B cell (primary cell): ENCODE measurements at regions not wholly inside any gene's neighbourhood (a gene's known extent, or its start where the extent isn't known, plus 50 kb on each side); places are given as distances from the start of the nearest gene placed in this dataset.

Source experiments
- ATAC-seq: fragments of 200-7000 bp; cut with Tn5 transposase; one replicate; pipeline ENCODE4 v1.10.0; 2021; ENCODE audit warnings: low read depth, mild to moderate bottlenecking, moderate number of reproducible peaks, moderate library complexity
- CTCF ChIA-PET: fragments of 350-600 bp; sonication (Branson Sonifier 250); formaldehyde crosslinking; loops from one replicate; lab custom pipeline; 2021; ENCODE audit warnings: antibody characterized with exemption, inconsistent platforms; lab: Charles Lee
- POLR2A ChIA-PET: fragments of 350-600 bp; sonication (Branson Sonifier 250); formaldehyde crosslinking; loops from one replicate; lab custom pipeline; 2021; ENCODE audit warnings: antibody characterized with exemption; lab: Charles Lee
- DNase-seq: peaks from one replicate; pipeline ENCODE4 v3.0.0; 2013
- H2AFZ ChIP-seq: 2 replicates; pipeline ENCODE4 v1.6.1; 2012; ENCODE audit warnings: mild to moderate bottlenecking, low read depth, low read length; ENCODE audit not compliant: insufficient read depth, poor library complexity, severe bottlenecking
- H3K27ac ChIP-seq, 2 donors: 1 replicate in 1 of 2; 2 replicates in 1 of 2; pipeline ENCODE4 v1.5.1; 2012 to 2013; ENCODE audit warnings: low read length in 2 of 2, mild to moderate bottlenecking in 2 of 2, moderate library complexity in 1 of 2
- H3K27me3 ChIP-seq, 4 experiments: fragments of 200-600 bp in 1 of 4; sonication (generic) in 1 of 4; replicated peaks in 1 of 4; 1 replicate in 2 of 4; 2 replicates in 2 of 4; pipeline versions ENCODE4 v1.6.1 to v1.7.0; 2013 to 2016; ENCODE audit warnings: low read length in 3 of 4, mild to moderate bottlenecking in 2 of 4, mixed read lengths in 1 of 4, moderate library complexity in 1 of 4; ENCODE audit not compliant: insufficient read depth in 4 of 4, control insufficient read depth in 3 of 4; ENCODE audit errors: control extremely low read depth in 1 of 4
- H3K36me3 ChIP-seq, 2 experiments: replicated peaks in 1 of 2; 1 replicate in 1 of 2; 2 replicates in 1 of 2; pipeline versions ENCODE4 v1.6.1 to v1.7.1; 2013; ENCODE audit warnings: low read length in 1 of 2; ENCODE audit not compliant: insufficient read depth in 2 of 2, control insufficient read depth in 1 of 2; ENCODE audit errors: control extremely low read depth in 1 of 2, extremely low read depth in 1 of 2
- H3K4me1 ChIP-seq, 2 donors: fragments of 200-600 bp in 1 of 2; sonication (generic) in 1 of 2; 1 replicate in 1 of 2; 2 replicates in 1 of 2; pipeline versions ENCODE4 v1.5.1 to v1.6.1; 2013 to 2017; ENCODE audit warnings: low read length in 2 of 2; ENCODE audit not compliant: control insufficient read depth in 2 of 2, insufficient read depth in 2 of 2
- H3K4me2 ChIP-seq: replicated peaks from 2 replicates; pipeline ENCODE3; 2012; ENCODE audit warnings: mild to moderate bottlenecking, low read depth, low read length; ENCODE audit not compliant: poor library complexity, severe bottlenecking
- H3K4me3 ChIP-seq, 5 experiments: fragments of 200-600 bp in 1 of 5; sonication (generic) in 1 of 5; 1 replicate in 3 of 5; 2 replicates in 2 of 5; pipeline versions ENCODE4 v1.5.1 to v1.7.0; 2011 to 2016; ENCODE audit warnings: low read length in 4 of 5, mild to moderate bottlenecking in 4 of 5, low read depth in 2 of 5, control low read depth in 1 of 5, moderate library complexity in 1 of 5; ENCODE audit not compliant: insufficient read depth in 1 of 5; ENCODE audit errors: control extremely low read depth in 1 of 5, extremely low read depth in 1 of 5
- H3K79me2 ChIP-seq: fragments of 200-600 bp; sonication (generic); one replicate; pipeline ENCODE4 v1.6.0; 2016; ENCODE audit warnings: low read length; ENCODE audit not compliant: control insufficient read depth, insufficient read depth
- H3K9ac ChIP-seq: fragments of 200-600 bp; sonication (generic); 2 replicates; pipeline ENCODE4 v1.6.1; 2017; ENCODE audit warnings: mild to moderate bottlenecking, low read length, moderate library complexity
- H3K9me3 ChIP-seq, 3 donors: one replicate each; pipeline versions ENCODE4 v1.6.1 to v1.7.1; 2013; ENCODE audit warnings: low read length in 2 of 3; ENCODE audit not compliant: control insufficient read depth in 2 of 3, insufficient read depth in 1 of 3; ENCODE audit errors: control extremely low read depth in 1 of 3
- H4K20me1 ChIP-seq: 2 replicates; pipeline ENCODE4 v1.6.0; 2012; ENCODE audit warnings: mild to moderate bottlenecking, low read length; ENCODE audit not compliant: insufficient read depth, control insufficient read depth, poor library complexity, severe bottlenecking
- H3K27ac Mint-ChIP-seq: one replicate; pipeline ENCODE4 v1.8.0; 2021; ENCODE audit warnings: mixed read lengths
- H3K27me3 Mint-ChIP-seq: one replicate; pipeline ENCODE4 v1.8.0; 2021; ENCODE audit warnings: mixed read lengths
- H3K4me1 Mint-ChIP-seq: one replicate; pipeline ENCODE4 v1.8.0; 2021; ENCODE audit warnings: mixed read lengths
- H3K4me3 Mint-ChIP-seq: one replicate; pipeline ENCODE4 v1.8.0; 2021; ENCODE audit warnings: mixed read lengths
- H3K9me3 Mint-ChIP-seq: one replicate; pipeline ENCODE4 v1.8.0; 2022; ENCODE audit warnings: mixed read lengths; ENCODE audit not compliant: insufficient read depth
- CTCF ChIP-seq: fragments of 200-600 bp; IDR thresholded peaks from one replicate; pipeline ENCODE4 v1.8.0; 2022; ENCODE audit warnings: antibody characterized with exemption, mild to moderate bottlenecking
- EZH2 ChIP-seq: IDR thresholded peaks from 2 replicates; pipeline ENCODE4 v1.6.1; 2012; ENCODE audit warnings: borderline replicate concordance, low read depth, mild to moderate bottlenecking, moderate library complexity, low read length; ENCODE audit not compliant: insufficient read depth, poor library complexity, severe bottlenecking
- WGBS: methylation state at CpG from one replicate; pipeline ENCODE4 v1.1.5; 2013; ENCODE audit warnings: missing lambda C conversion rate; ENCODE audit not compliant: insufficient coverage; 5-methylcytosine and 5-hydroxymethylcytosine counted together
- intact Hi-C: fragments of 100-400 bp; cut with micrococcal nuclease; formaldehyde crosslinking; loops from one replicate; pipeline ENCODE4 v1.10.0; 2022

- no CpG with 5 or more reads among the region's 1 CpG for WGBS
- Histone ChIP-seq H4K20me1 (no peaks in the 10 kb centered on the region), H3K27me3 (no peaks in the 10 kb centered on the region), H3K9ac (no peak overlapping the region), H3K9me3 (peaks cover 0 to 2% (median 1%) of the 10 kb centered on the region in 3 donors), H3K4me1 (no peaks in the 10 kb centered on the region), H3K4me3 (no peak overlapping the region), H2AFZ (no peak overlapping the region), H3K79me2 (no peaks in the 10 kb centered on the region), H3K36me3 (no peaks in the 10 kb centered on the region), H3K27ac (no peak overlapping the region), H3K4me2 (no peak overlapping the region)
- POLR2A ChIA-PET, result no interaction called here
- H3K27ac Mint-ChIP-seq, result no peak overlapping the region
- no peaks in the 10 kb centered on the region for H3K9me3 Mint-ChIP-seq
- intact Hi-C loops, result no loop called here
- CTCF ChIA-PET, result no interaction called here
- no peak overlapping the region for H3K4me3 Mint-ChIP-seq
- TF ChIP-seq EZH2 (no peak), CTCF (no peak)
- ATAC-seq (no peak), DNase-seq (no peak)
- no peaks in the 10 kb centered on the region for H3K27me3 Mint-ChIP-seq
- no peaks in the 10 kb centered on the region for H3K4me1 Mint-ChIP-seq
Measured at GRCh38 chr18:41038071-41038470, 917.0 kb upstream of the PIK3C3 start.

- Histone ChIP-seq H3K4me1 (no peaks in the 10 kb centered on the region), H3K36me3 (no peaks in the 10 kb centered on the region), H3K9ac (no peak overlapping the region), H3K27me3 (no peaks in the 10 kb centered on the region), H3K79me2 (no peaks in the 10 kb centered on the region), H3K9me3 (peaks cover 0 to 2% (median 0%) of the 10 kb centered on the region in 3 donors), H3K27ac (no peak overlapping the region), H3K4me2 (no peak overlapping the region), H4K20me1 (no peaks in the 10 kb centered on the region), H3K4me3 (no peak overlapping the region), H2AFZ (no peak overlapping the region)
- WGBS, result 94% methylated on average over 3 of the region's 6 CpGs
- H3K27me3 Mint-ChIP-seq, result no peaks in the 10 kb centered on the region
- CTCF ChIA-PET, result no interaction called here
- TF ChIP-seq CTCF (no peak), EZH2 (no peak)
- no peak overlapping the region for H3K27ac Mint-ChIP-seq
- H3K4me3 Mint-ChIP-seq, result no peak overlapping the region
- no peak for DNase-seq
- H3K4me1 Mint-ChIP-seq, result no peaks in the 10 kb centered on the region
- no peaks in the 10 kb centered on the region for H3K9me3 Mint-ChIP-seq
- intact Hi-C loops, result no loop called here
- POLR2A ChIA-PET, result no interaction called here
- no peak for ATAC-seq
Measured at GRCh38 chr18:41036346-41036745, 918.7 kb upstream of the PIK3C3 start.
